Right lobe of liver (tissue), 6 donors: ENCODE measurements at regions not wholly inside any gene's neighbourhood (a gene's known extent, or its start where the extent isn't known, plus 50 kb on each side); places are given as distances from the start of the nearest gene placed in this dataset.

Source experiments
- ATAC-seq, 4 donors: fragments of 200-7000 bp; cut with Tn5 transposase; one replicate each; pipeline ENCODE4 v1.9.1; 2020; ENCODE audit warnings: mild to moderate bottlenecking in 4 of 4, moderate library complexity in 4 of 4
- DNase-seq, 3 donors: peaks; one replicate each; pipeline ENCODE4 v3.0.0-alpha.2; 2020
- H3K27ac ChIP-seq, 3 donors: fragments of 200-600 bp; one replicate each; pipeline ENCODE4 v1.8.0; 2022
- H3K27me3 ChIP-seq, 2 donors: fragments of 200-600 bp; one replicate each; pipeline ENCODE4 v1.8.0; 2022
- H3K36me3 ChIP-seq, 4 donors: fragments of 200-600 bp; sonication (generic) in 1 of 4; one replicate each; pipeline versions ENCODE4 v1.5.1 to v1.8.0; 2017 to 2022; ENCODE audit warnings: control low read depth in 1 of 4
- H3K4me1 ChIP-seq, 4 donors: fragments of 200-600 bp; sonication (generic) in 1 of 4; one replicate each; pipeline versions ENCODE4 v1.5.1 to v1.8.0; 2017 to 2022; ENCODE audit warnings: control low read depth in 1 of 4
- H3K4me3 ChIP-seq, 3 donors: fragments of 200-600 bp; one replicate each; pipeline ENCODE4 v1.8.0; 2022
- H3K9me3 ChIP-seq, 4 donors: fragments of 200-600 bp; sonication (generic) in 1 of 4; one replicate each; pipeline versions ENCODE4 v1.5.1 to v1.8.0; 2017 to 2022; ENCODE audit warnings: control low read depth in 1 of 4
- POLR2A ChIP-seq: fragments of 450-650 bp; IDR thresholded peaks from one replicate; pipeline ENCODE4 v1.6.1; 2017; ENCODE audit warnings: antibody characterized with exemption, mild to moderate bottlenecking
- WGBS: methylation state at CpG from one replicate; pipeline ENCODE4 v1.1.6; 2018; ENCODE audit warnings: low coverage, low lambda C conversion rate; ENCODE audit not compliant: insufficient coverage; ENCODE audit errors: missing lambda C conversion rate; 5-methylcytosine and 5-hydroxymethylcytosine counted together
- intact Hi-C, 2 donors: fragments of 100-400 bp; cut with DNase I; formaldehyde crosslinking; loops; one replicate each; pipeline versions ENCODE4 v1.11.2 to v1.14.1; 2022
- TF ChIP-seq, protein P1 (sequence below), 4 donors: fragments of 200-600 bp in 3 of 4; fragments of 450-650 bp in 1 of 4; IDR thresholded peaks; one replicate each; pipeline versions ENCODE4 v1.5.1 to v1.8.0; 2016 to 2022; ENCODE audit warnings: antibody characterized with exemption in 4 of 4, mild to moderate bottlenecking in 2 of 4
- donor health status: DM: no; HTN: yes; CAD: no.
- donor health status: DM: no; HTN: no; CAD: no.
- donor health status: DM: no; HTN: no; CAD: no.
- donor health status: DM: no; HTN: yes; CAD: no.
- donor health status: DM: no; HTN: yes; CAD: no.

DNA sequence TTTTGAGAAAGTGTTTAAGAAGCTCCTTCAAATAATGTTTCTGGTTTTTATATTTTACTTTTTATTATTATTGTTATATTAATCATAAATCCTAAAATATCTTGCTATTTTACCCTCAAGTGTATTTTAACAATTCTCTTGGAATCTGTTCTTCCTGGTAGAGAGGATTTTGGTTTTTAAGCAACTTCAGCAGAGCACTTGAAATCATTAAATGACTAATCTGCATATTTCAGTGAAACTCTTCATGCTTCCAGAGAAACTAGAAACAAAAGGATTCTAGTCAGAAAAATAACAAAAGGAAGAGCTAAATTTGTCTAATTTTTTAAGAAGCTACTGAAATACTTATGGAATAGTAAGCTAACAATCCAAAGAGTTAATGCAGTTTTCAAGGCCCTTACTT is 1057.3 kb downstream of the TLE1 start:
- no peaks in the 10 kb centered on the region for H3K36me3 ChIP-seq
- no peaks in the 10 kb centered on the region for H3K4me1 ChIP-seq
- no peaks in the 10 kb centered on the region for H3K27me3 ChIP-seq
- no peak overlapping the region for H3K4me3 ChIP-seq
- DNase-seq: no peak
- intact Hi-C loops: no loop called here
- no peak overlapping the region for H3K27ac ChIP-seq
- TF ChIP-seq POLR2A: no peak
- TF ChIP-seq, protein P1, sequence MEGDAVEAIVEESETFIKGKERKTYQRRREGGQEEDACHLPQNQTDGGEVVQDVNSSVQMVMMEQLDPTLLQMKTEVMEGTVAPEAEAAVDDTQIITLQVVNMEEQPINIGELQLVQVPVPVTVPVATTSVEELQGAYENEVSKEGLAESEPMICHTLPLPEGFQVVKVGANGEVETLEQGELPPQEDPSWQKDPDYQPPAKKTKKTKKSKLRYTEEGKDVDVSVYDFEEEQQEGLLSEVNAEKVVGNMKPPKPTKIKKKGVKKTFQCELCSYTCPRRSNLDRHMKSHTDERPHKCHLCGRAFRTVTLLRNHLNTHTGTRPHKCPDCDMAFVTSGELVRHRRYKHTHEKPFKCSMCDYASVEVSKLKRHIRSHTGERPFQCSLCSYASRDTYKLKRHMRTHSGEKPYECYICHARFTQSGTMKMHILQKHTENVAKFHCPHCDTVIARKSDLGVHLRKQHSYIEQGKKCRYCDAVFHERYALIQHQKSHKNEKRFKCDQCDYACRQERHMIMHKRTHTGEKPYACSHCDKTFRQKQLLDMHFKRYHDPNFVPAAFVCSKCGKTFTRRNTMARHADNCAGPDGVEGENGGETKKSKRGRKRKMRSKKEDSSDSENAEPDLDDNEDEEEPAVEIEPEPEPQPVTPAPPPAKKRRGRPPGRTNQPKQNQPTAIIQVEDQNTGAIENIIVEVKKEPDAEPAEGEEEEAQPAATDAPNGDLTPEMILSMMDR (IDR thresholded peaks at IDR 0.05): no peak
- H3K9me3 ChIP-seq: no peaks in the 10 kb centered on the region
- ATAC-seq: no peak

DNA sequence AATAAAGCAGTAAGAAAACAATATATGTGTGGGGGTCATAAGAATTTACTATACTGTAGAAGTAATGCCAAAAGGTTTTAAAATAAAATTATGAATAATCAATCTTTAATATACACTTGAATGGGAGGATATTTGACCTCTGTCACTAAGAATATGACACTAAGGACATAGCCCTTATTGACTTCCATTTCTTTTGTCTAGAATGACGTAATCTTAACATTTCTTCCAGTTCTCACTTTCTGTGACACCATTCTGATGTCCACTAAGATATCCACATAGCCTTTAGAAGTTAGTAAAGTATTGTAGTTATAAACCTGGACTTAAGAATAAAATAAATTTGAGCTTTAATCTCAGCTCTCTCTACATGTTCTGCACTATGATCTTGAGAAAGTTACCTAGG is 1050.7 kb downstream of the TLE4 start:
- intact Hi-C loops: no loop called here
- no peak for TF ChIP-seq POLR2A
- TF ChIP-seq, protein P1 (IDR thresholded peaks at IDR 0.05): no peak
- Histone ChIP-seq H3K4me3 (no peak overlapping the region), H3K4me1 (no peaks in the 10 kb centered on the region), H3K36me3 (no peaks in the 10 kb centered on the region), H3K27ac (no peak overlapping the region), H3K9me3 (no peaks in the 10 kb centered on the region), H3K27me3 (no peaks in the 10 kb centered on the region)
- DNase-seq (no peak), ATAC-seq (no peak)
- WGBS: 17% methylated on average over 1 of the region's 1 CpG

DNA sequence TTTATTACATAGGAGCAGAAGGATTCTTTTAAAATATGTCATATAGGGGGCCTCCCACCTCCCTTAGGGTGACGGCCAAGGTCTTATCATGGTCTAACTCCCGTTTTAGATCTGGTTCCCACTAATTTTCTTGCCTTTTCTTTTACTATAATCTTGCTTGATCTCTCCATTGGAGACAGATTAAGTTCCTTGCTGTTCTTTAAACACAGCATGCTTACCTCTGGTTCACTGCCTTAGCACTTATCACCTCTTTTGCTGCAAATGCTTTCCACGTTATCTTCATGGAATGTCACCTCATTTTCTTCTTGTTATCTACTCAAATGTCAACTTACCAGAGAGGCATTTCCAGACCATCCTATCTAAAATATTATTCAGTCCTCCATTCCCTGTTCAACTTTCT is 1047.6 kb downstream of the TLE4 start:
- DNase-seq (no peak), ATAC-seq (no peak)
- Histone ChIP-seq H3K27ac (no peak overlapping the region), H3K36me3 (no peaks in the 10 kb centered on the region), H3K4me3 (no peak overlapping the region), H3K9me3 (no peaks in the 10 kb centered on the region), H3K27me3 (no peaks in the 10 kb centered on the region), H3K4me1 (no peaks in the 10 kb centered on the region)
- TF ChIP-seq, protein P1 (IDR thresholded peaks at IDR 0.05): no peak
- no peak for TF ChIP-seq POLR2A
- intact Hi-C loops: no loop called here
- whole genome bisulfite sequencing: 28% methylated on average over 3 of the region's 3 CpGs

DNA sequence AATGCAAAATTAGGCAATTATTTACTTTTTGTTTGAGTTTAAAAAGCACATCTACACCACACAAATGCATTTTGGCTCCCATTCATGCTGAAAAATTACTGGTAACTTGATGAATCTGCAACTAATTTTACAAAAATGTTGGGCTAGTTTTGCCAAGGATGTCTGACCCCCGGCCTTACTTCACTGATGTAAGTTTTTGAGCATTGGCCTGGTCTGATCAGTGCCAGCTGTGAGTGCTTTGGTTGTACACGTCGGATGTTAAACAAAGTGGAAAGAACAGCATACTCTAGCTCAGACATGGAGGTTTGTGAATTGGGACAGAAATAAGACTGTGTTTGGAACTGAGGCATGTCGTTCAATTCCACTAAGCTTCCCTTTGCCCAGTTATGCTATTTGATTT is 1044.2 kb downstream of the TLE4 start:
- TF ChIP-seq POLR2A: no peak
- TF ChIP-seq, protein P1 (IDR thresholded peaks at IDR 0.05): no peak
- Histone ChIP-seq H3K27ac (no peak overlapping the region), H3K36me3 (no peaks in the 10 kb centered on the region), H3K27me3 (no peaks in the 10 kb centered on the region), H3K9me3 (no peaks in the 10 kb centered on the region), H3K4me3 (no peak overlapping the region), H3K4me1 (no peaks in the 10 kb centered on the region)
- DNase-seq (no peak), ATAC-seq (no peak)
- 58% methylated on average over 4 of the region's 4 CpGs for WGBS
- intact Hi-C loops: no loop called here

DNA sequence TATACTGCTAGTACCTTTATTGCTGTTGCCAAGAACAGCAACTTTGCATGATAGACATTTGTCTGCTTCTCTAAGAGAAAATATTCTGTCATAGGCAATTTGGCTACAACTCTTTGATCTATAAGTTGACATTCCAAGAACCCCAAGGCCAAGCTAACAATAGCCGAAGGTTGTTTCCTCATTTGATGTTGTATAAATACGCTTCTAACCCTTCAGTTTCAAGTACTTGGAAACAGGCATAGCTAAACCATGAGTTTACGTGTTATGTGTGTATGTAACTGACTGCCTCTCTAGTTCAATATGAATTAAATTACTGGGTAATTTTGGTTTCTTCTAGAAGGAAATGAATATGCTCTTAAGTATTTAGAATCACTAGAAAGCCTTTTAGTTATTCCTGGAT is 1034.0 kb downstream of the TLE4 start:
- DNase-seq (no peak), ATAC-seq (no peak)
- TF ChIP-seq, protein P1 (IDR thresholded peaks at IDR 0.05): no peak
- TF ChIP-seq POLR2A: no peak
- Histone ChIP-seq H3K4me3 (no peak overlapping the region), H3K27me3 (no peaks in the 10 kb centered on the region), H3K9me3 (no peaks in the 10 kb centered on the region), H3K27ac (no peak overlapping the region), H3K4me1 (no peaks in the 10 kb centered on the region), H3K36me3 (no peaks in the 10 kb centered on the region)
- intact Hi-C loops: no loop called here
- WGBS: 64% methylated on average over 3 of the region's 3 CpGs
